ENCODE measurements at regions not wholly inside any gene's neighbourhood (a gene's known extent, or its start where the extent isn't known, plus 50 kb on each side); places are given as distances from the start of the nearest gene placed in this dataset.

GRCh38 chr1:218802799-218803198 lies 370.9 kb upstream of the LYPLAL1 start:
- Mint-ChIP-seq H3K4me1 (ENCODE audit: low read depth) (no peaks in the 10 kb centered on the region), H3K36me3 (ENCODE audit: low read depth) (no peaks in the 10 kb centered on the region), H3K4me3 (no peak overlapping the region), H3K9me3 (no peaks in the 10 kb centered on the region), H3K27me3 (ENCODE audit: low read depth) (no peaks in the 10 kb centered on the region), H3K27ac (no peak overlapping the region)
- DNase-seq (ENCODE audit: low spot score) = no peak

GRCh38 chr1:218803351-218803997 lies 370.2 kb upstream of the LYPLAL1 start:
- no peaks in the 10 kb centered on the region for H3K36me3 Mint-ChIP-seq (ENCODE audit: low read depth)
- no peaks in the 10 kb centered on the region for H3K27me3 Mint-ChIP-seq (ENCODE audit: low read depth)
- no peak overlapping the region for H3K4me3 Mint-ChIP-seq
- H3K4me1 Mint-ChIP-seq (ENCODE audit: low read depth) = no peaks in the 10 kb centered on the region
- DNase-seq (ENCODE audit: low spot score) = no peak
- H3K27ac Mint-ChIP-seq = no peak overlapping the region
- H3K9me3 Mint-ChIP-seq = no peaks in the 10 kb centered on the region

- Mint-ChIP-seq H3K9me3 (no peaks in the 10 kb centered on the region), H3K36me3 (ENCODE audit: low read depth) (no peaks in the 10 kb centered on the region), H3K27me3 (ENCODE audit: low read depth) (no peaks in the 10 kb centered on the region), H3K4me1 (ENCODE audit: low read depth) (no peaks in the 10 kb centered on the region), H3K4me3 (no peak overlapping the region), H3K27ac (no peak overlapping the region)
- no peak for DNase-seq (ENCODE audit: low spot score)
Measured at GRCh38 chr1:218804014-218804785, 369.5 kb upstream of the LYPLAL1 start.

- H3K27me3 Mint-ChIP-seq (ENCODE audit: low read depth) = no peaks in the 10 kb centered on the region
- no peak overlapping the region for H3K27ac Mint-ChIP-seq
- no peaks in the 10 kb centered on the region for H3K9me3 Mint-ChIP-seq
- no peak for DNase-seq (ENCODE audit: low spot score)
- H3K4me1 Mint-ChIP-seq (ENCODE audit: low read depth) = no peaks in the 10 kb centered on the region
- H3K36me3 Mint-ChIP-seq (ENCODE audit: low read depth) = no peaks in the 10 kb centered on the region
- H3K4me3 Mint-ChIP-seq = no peak overlapping the region
Measured at GRCh38 chr1:218809061-218809460, 364.6 kb upstream of the LYPLAL1 start.

GRCh38 chr1:218809625-218810024 lies 364.1 kb upstream of the LYPLAL1 start:
- no peak for DNase-seq (ENCODE audit: low spot score)
- H3K4me3 Mint-ChIP-seq = no peak overlapping the region
- no peaks in the 10 kb centered on the region for H3K27me3 Mint-ChIP-seq (ENCODE audit: low read depth)
- H3K9me3 Mint-ChIP-seq = no peaks in the 10 kb centered on the region
- no peaks in the 10 kb centered on the region for H3K36me3 Mint-ChIP-seq (ENCODE audit: low read depth)
- no peaks in the 10 kb centered on the region for H3K4me1 Mint-ChIP-seq (ENCODE audit: low read depth)
- no peak overlapping the region for H3K27ac Mint-ChIP-seq

GRCh38 chr1:218810306-218810705 lies 363.4 kb upstream of the LYPLAL1 start:
- no peak for DNase-seq (ENCODE audit: low spot score)
- Mint-ChIP-seq H3K9me3 (no peaks in the 10 kb centered on the region), H3K27me3 (ENCODE audit: low read depth) (no peaks in the 10 kb centered on the region), H3K36me3 (ENCODE audit: low read depth) (no peaks in the 10 kb centered on the region), H3K27ac (no peak overlapping the region), H3K4me1 (ENCODE audit: low read depth) (no peaks in the 10 kb centered on the region), H3K4me3 (no peak overlapping the region)

GRCh38 chr1:218811497-218811896 lies 362.2 kb upstream of the LYPLAL1 start:
- Mint-ChIP-seq H3K27me3 (ENCODE audit: low read depth) (no peaks in the 10 kb centered on the region), H3K9me3 (no peaks in the 10 kb centered on the region), H3K4me3 (no peak overlapping the region), H3K4me1 (ENCODE audit: low read depth) (no peaks in the 10 kb centered on the region), H3K27ac (no peak overlapping the region), H3K36me3 (ENCODE audit: low read depth) (no peaks in the 10 kb centered on the region)
- no peak for DNase-seq (ENCODE audit: low spot score)

GRCh38 chr1:218812360-218812759 lies 361.3 kb upstream of the LYPLAL1 start:
- no peaks in the 10 kb centered on the region for H3K9me3 Mint-ChIP-seq
- H3K27ac Mint-ChIP-seq = no peak overlapping the region
- H3K4me1 Mint-ChIP-seq (ENCODE audit: low read depth) = no peaks in the 10 kb centered on the region
- H3K4me3 Mint-ChIP-seq = no peak overlapping the region
- no peak for DNase-seq (ENCODE audit: low spot score)
- H3K36me3 Mint-ChIP-seq (ENCODE audit: low read depth) = no peaks in the 10 kb centered on the region
- no peaks in the 10 kb centered on the region for H3K27me3 Mint-ChIP-seq (ENCODE audit: low read depth)

GRCh38 chr1:218813237-218813636 lies 360.4 kb upstream of the LYPLAL1 start:
- Mint-ChIP-seq H3K27me3 (ENCODE audit: low read depth) (no peaks in the 10 kb centered on the region), H3K36me3 (ENCODE audit: low read depth) (no peaks in the 10 kb centered on the region), H3K27ac (no peak overlapping the region), H3K4me1 (ENCODE audit: low read depth) (no peaks in the 10 kb centered on the region), H3K4me3 (no peak overlapping the region), H3K9me3 (no peaks in the 10 kb centered on the region)
- no peak for DNase-seq (ENCODE audit: low spot score)

- Mint-ChIP-seq H3K9me3 (no peaks in the 10 kb centered on the region), H3K36me3 (ENCODE audit: low read depth) (no peaks in the 10 kb centered on the region), H3K27ac (no peak overlapping the region), H3K4me3 (no peak overlapping the region), H3K27me3 (ENCODE audit: low read depth) (no peaks in the 10 kb centered on the region), H3K4me1 (ENCODE audit: low read depth) (no peaks in the 10 kb centered on the region)
- DNase-seq (ENCODE audit: low spot score) = no peak
Measured at GRCh38 chr1:218815076-218815475, 358.6 kb upstream of the LYPLAL1 start.

- no peaks in the 10 kb centered on the region for H3K4me1 Mint-ChIP-seq (ENCODE audit: low read depth)
- no peaks in the 10 kb centered on the region for H3K9me3 Mint-ChIP-seq
- H3K27me3 Mint-ChIP-seq (ENCODE audit: low read depth) = no peaks in the 10 kb centered on the region
- H3K27ac Mint-ChIP-seq = no peak overlapping the region
- H3K4me3 Mint-ChIP-seq = no peak overlapping the region
- no peak for DNase-seq (ENCODE audit: low spot score)
- no peaks in the 10 kb centered on the region for H3K36me3 Mint-ChIP-seq (ENCODE audit: low read depth)
Measured at GRCh38 chr1:218817071-218817470, 356.6 kb upstream of the LYPLAL1 start.

GRCh38 chr1:218817691-218818465 lies 355.8 kb upstream of the LYPLAL1 start:
- H3K4me3 Mint-ChIP-seq = no peak overlapping the region
- no peaks in the 10 kb centered on the region for H3K9me3 Mint-ChIP-seq
- H3K27me3 Mint-ChIP-seq (ENCODE audit: low read depth) = no peaks in the 10 kb centered on the region
- H3K4me1 Mint-ChIP-seq (ENCODE audit: low read depth) = no peaks in the 10 kb centered on the region
- H3K27ac Mint-ChIP-seq = no peak overlapping the region
- DNase-seq (ENCODE audit: low spot score) = no peak
- no peaks in the 10 kb centered on the region for H3K36me3 Mint-ChIP-seq (ENCODE audit: low read depth)

GRCh38 chr1:218823291-218823900 lies 350.3 kb upstream of the LYPLAL1 start:
- no peaks in the 10 kb centered on the region for H3K9me3 Mint-ChIP-seq
- no peaks in the 10 kb centered on the region for H3K36me3 Mint-ChIP-seq (ENCODE audit: low read depth)
- no peaks in the 10 kb centered on the region for H3K27me3 Mint-ChIP-seq (ENCODE audit: low read depth)
- no peak for DNase-seq (ENCODE audit: low spot score)
- no peak overlapping the region for H3K4me3 Mint-ChIP-seq
- no peaks in the 10 kb centered on the region for H3K4me1 Mint-ChIP-seq (ENCODE audit: low read depth)
- H3K27ac Mint-ChIP-seq = no peak overlapping the region

- Mint-ChIP-seq H3K4me1 (ENCODE audit: low read depth) (no peaks in the 10 kb centered on the region), H3K27ac (no peak overlapping the region), H3K4me3 (no peak overlapping the region), H3K36me3 (ENCODE audit: low read depth) (no peaks in the 10 kb centered on the region), H3K27me3 (ENCODE audit: low read depth) (no peaks in the 10 kb centered on the region), H3K9me3 (no peaks in the 10 kb centered on the region)
- DNase-seq (ENCODE audit: low spot score) = no peak
Measured at GRCh38 chr1:218827486-218827885, 346.2 kb upstream of the LYPLAL1 start.

Measured in T-helper 2 cell treated with Interferon-gamma antibody and Interleukin-4, amounts not matched to agents 5 μg/mL and 100 μg/mL, for 36 hours (primary cell).